OCI-LY3 (cell line): ENCODE measurements at regions not wholly inside any gene's neighbourhood (a gene's known extent, or its start where the extent isn't known, plus 50 kb on each side); places are given as distances from the start of the nearest gene placed in this dataset.
A peak's percentile ranks its signal among the peaks of the same experiment; 100 is the strongest.
"Not testable (repeated sequence)": the region's sequence is repeated elsewhere in the genome, so short reads cannot be mapped to it uniquely, and the experiment has no call there.

ENCODE experiments used
- H2AFZ ChIP-seq: fragments of 200-600, 300-600 bp; shearing (Covaris generic); 2 replicates; pipeline ENCODE4 v1.6.0; 2014; ENCODE audit warnings: antibody characterized with exemption, low read depth, low read length
- H3K27ac ChIP-seq: fragments of 200-600, 300-600 bp; sonication (generic); 2 replicates; pipeline ENCODE4 v1.5.1; 2014; ENCODE audit warnings: mild to moderate bottlenecking, low read length, moderate library complexity, mixed read lengths
- H3K27me3 ChIP-seq: fragments of 200-600, 300-600 bp; sonication (generic); 2 replicates; pipeline ENCODE4 v1.6.1; 2014; ENCODE audit warnings: low read depth, low read length, mixed read lengths
- H3K36me3 ChIP-seq: fragments of 200-600, 300-600 bp; sonication (generic); replicated peaks from 2 replicates; pipeline ENCODE3; 2014; ENCODE audit warnings: low read depth, low read length, mixed read lengths
- H3K4me1 ChIP-seq: fragments of 300-600, 200-600 bp; sonication (generic); 2 replicates; pipeline ENCODE4 v1.6.1; 2014; ENCODE audit warnings: low read length, mixed read lengths
- H3K4me2 ChIP-seq: fragments of 200-600, 300-600 bp; sonication (generic); 2 replicates; pipeline ENCODE4 v1.6.1; 2014; ENCODE audit warnings: low read length, mixed read lengths
- H3K4me3 ChIP-seq: fragments of 300-600, 200-600 bp; sonication (generic); 2 replicates; pipeline ENCODE4 v1.5.1; 2014; ENCODE audit warnings: antibody characterized with exemption, mild to moderate bottlenecking, low read length, moderate library complexity
- H3K79me2 ChIP-seq: fragments of 300-600, 200-600 bp; shearing (Covaris generic); 2 replicates; pipeline ENCODE4 v1.6.1; 2014; ENCODE audit warnings: mild to moderate bottlenecking, low read length, mixed read lengths
- H3K9ac ChIP-seq: fragments of 300-600, 200-600 bp; shearing (Covaris generic); 2 replicates; pipeline ENCODE4 v1.6.0; 2014; ENCODE audit warnings: mild to moderate bottlenecking, low read length, moderate library complexity
- H3K9me3 ChIP-seq: fragments of 200-600, 300-600 bp; shearing (Covaris generic); 2 replicates; pipeline ENCODE4 v1.6.1; 2014; ENCODE audit warnings: low read length, mixed read lengths; ENCODE audit not compliant: insufficient read depth
- H4K20me1 ChIP-seq: fragments of 200-600, 300-600 bp; sonication (generic); 2 replicates; pipeline ENCODE4 v1.6.1; 2016; ENCODE audit warnings: low read length, mixed read lengths; ENCODE audit not compliant: insufficient read depth
- CTCF ChIP-seq: fragments of 200-600, 300-600 bp; sonication (generic); IDR thresholded peaks from 2 replicates; pipeline ENCODE4 v1.5.1; 2014; ENCODE audit warnings: antibody characterized with exemption, low read length, low read depth
- EZH2phosphoT487 ChIP-seq: fragments of 200-600 bp; shearing (Covaris generic); IDR thresholded peaks from 2 replicates; pipeline ENCODE4 v1.6.1; 2018; ENCODE audit warnings: antibody characterized with exemption, mixed run types, low read depth

- Histone ChIP-seq H3K36me3 (no peaks in the 10 kb centered on the region), H3K27ac (no peak overlapping the region), H3K79me2 (no peaks in the 10 kb centered on the region), H3K4me3 (no peak overlapping the region), H3K4me2 (no peak overlapping the region), H4K20me1 (no peaks in the 10 kb centered on the region), H3K9me3 (no peaks in the 10 kb centered on the region), H3K9ac (no peak overlapping the region), H3K4me1 (peaks cover 15% of the 10 kb centered on the region; the same call in 1 of the 2 replicates), H2AFZ (no peak overlapping the region), H3K27me3 (peaks cover 5% of the 10 kb centered on the region; the same call in 1 of the 2 replicates)
- no peak for TF ChIP-seq CTCF
- TF ChIP-seq EZH2phosphoT487, result no peak
Measured at GRCh38 chr9:124122321-124122720, 110.8 kb downstream of the LHX2 start.

- Histone ChIP-seq H3K27me3 (peaks cover 5% of the 10 kb centered on the region; the same call in 1 of the 2 replicates), H4K20me1 (no peaks in the 10 kb centered on the region), H2AFZ (no peak overlapping the region), H3K4me2 (no peak overlapping the region), H3K27ac (no peak overlapping the region), H3K4me1 (peaks cover 15% of the 10 kb centered on the region; the same call in 1 of the 2 replicates), H3K9ac (no peak overlapping the region), H3K9me3 (no peaks in the 10 kb centered on the region), H3K4me3 (no peak overlapping the region), H3K36me3 (no peaks in the 10 kb centered on the region), H3K79me2 (no peaks in the 10 kb centered on the region)
- no peak for TF ChIP-seq EZH2phosphoT487
- peak; percentile 72 for TF ChIP-seq CTCF
Measured at GRCh38 chr9:124122813-124123462, 111.4 kb downstream of the LHX2 start.

GRCh38 chr9:124123621-124124020, 112.1 kb downstream of the LHX2 start:
- H3K27me3 ChIP-seq, H2AFZ ChIP-seq, H3K9ac ChIP-seq, H3K9me3 ChIP-seq, H3K27ac ChIP-seq, H3K79me2 ChIP-seq, H3K36me3 ChIP-seq, H4K20me1 ChIP-seq, H3K4me2 ChIP-seq, H3K4me3 ChIP-seq: not testable (repeated sequence)
- peaks cover 15% of the 10 kb centered on the region; the same call in 1 of the 2 replicates for H3K4me1 ChIP-seq

- Histone ChIP-seq H2AFZ (no peak overlapping the region), H3K4me2 (no peak overlapping the region), H4K20me1 (no peaks in the 10 kb centered on the region), H3K27me3 (no peaks in the 10 kb centered on the region), H3K4me3 (no peak overlapping the region), H3K27ac (no peak overlapping the region), H3K4me1 (peaks cover 15% of the 10 kb centered on the region; the same call in 1 of the 2 replicates), H3K36me3 (no peaks in the 10 kb centered on the region), H3K9ac (no peak overlapping the region), H3K9me3 (no peaks in the 10 kb centered on the region), H3K79me2 (no peaks in the 10 kb centered on the region)
- no peak for TF ChIP-seq EZH2phosphoT487
- TF ChIP-seq CTCF, result no peak
Measured at GRCh38 chr9:124124729-124125650, 113.4 kb downstream of the LHX2 start.
